Stomach (tissue), 4 donors: ENCODE measurements at regions not wholly inside any gene's neighbourhood (a gene's known extent, or its start where the extent isn't known, plus 50 kb on each side); places are given as distances from the start of the nearest gene placed in this dataset.

Experiments
- EP300 ChIP-seq: sonication (generic); formaldehyde crosslinking; IDR thresholded peaks from one replicate; pipeline ENCODE4 v1.6.1; 2017; ENCODE audit warnings: antibody characterized with exemption
- POLR2A ChIP-seq, 4 donors: fragments of 450-650 bp; IDR thresholded peaks; one replicate each; pipeline ENCODE4 v1.6.1; 2016; ENCODE audit warnings: antibody characterized with exemption in 4 of 4, control low read depth in 2 of 4, mild to moderate bottlenecking in 1 of 4, moderate library complexity in 1 of 4
- TF ChIP-seq, protein P1 (sequence below), 7 experiments: fragments of 450-650 bp in 4 of 7; fragments of 200-600 bp in 3 of 7; sonication (generic) in 3 of 7; IDR thresholded peaks; one replicate each; pipeline ENCODE4 v1.5.1; 2016 to 2019; ENCODE audit warnings: antibody characterized with exemption in 7 of 7, control low read depth in 2 of 7, mild to moderate bottlenecking in 1 of 7

DNA sequence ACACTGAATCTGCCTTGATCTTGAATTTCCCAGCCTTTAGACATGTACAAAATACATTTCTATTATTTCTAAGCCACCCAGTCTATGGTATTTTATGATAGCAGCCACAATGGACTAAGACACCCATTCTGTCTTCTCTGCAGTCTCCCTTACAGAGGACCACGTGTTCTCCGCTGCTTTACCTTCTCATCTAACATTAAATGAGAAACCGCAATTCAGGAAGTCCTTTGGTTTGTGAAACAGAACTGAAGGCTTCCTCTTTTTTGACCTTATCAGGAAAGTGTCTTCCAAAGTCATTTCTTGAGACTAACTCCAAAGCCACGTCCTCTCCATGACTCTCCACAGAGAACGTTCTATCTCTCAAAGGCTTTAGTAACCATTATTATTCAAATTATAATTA is 560.1 kb downstream of the OMA1 start:
- TF ChIP-seq, protein P1, sequence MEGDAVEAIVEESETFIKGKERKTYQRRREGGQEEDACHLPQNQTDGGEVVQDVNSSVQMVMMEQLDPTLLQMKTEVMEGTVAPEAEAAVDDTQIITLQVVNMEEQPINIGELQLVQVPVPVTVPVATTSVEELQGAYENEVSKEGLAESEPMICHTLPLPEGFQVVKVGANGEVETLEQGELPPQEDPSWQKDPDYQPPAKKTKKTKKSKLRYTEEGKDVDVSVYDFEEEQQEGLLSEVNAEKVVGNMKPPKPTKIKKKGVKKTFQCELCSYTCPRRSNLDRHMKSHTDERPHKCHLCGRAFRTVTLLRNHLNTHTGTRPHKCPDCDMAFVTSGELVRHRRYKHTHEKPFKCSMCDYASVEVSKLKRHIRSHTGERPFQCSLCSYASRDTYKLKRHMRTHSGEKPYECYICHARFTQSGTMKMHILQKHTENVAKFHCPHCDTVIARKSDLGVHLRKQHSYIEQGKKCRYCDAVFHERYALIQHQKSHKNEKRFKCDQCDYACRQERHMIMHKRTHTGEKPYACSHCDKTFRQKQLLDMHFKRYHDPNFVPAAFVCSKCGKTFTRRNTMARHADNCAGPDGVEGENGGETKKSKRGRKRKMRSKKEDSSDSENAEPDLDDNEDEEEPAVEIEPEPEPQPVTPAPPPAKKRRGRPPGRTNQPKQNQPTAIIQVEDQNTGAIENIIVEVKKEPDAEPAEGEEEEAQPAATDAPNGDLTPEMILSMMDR (IDR thresholded peaks at IDR 0.05): no peak
- TF ChIP-seq POLR2A (IDR thresholded peaks at IDR 0.05) (no peak), EP300 (no peak)
